NCI-H1092 (cell line): ENCODE measurements at regions not wholly inside any gene's neighbourhood (a gene's known extent, or its start where the extent isn't known, plus 50 kb on each side); places are given as distances from the start of the nearest gene placed in this dataset.
A peak's percentile ranks its signal among the peaks of the same experiment; 100 is the strongest.
"Not testable (repeated sequence)": the region's sequence is repeated elsewhere in the genome, so short reads cannot be mapped to it uniquely, and the experiment has no call there.

ENCODE experiments used
- DNase-seq: peaks from one replicate; lab custom pipeline; 2025; lab: John Stamatoyannopoulos, UW

DNA sequence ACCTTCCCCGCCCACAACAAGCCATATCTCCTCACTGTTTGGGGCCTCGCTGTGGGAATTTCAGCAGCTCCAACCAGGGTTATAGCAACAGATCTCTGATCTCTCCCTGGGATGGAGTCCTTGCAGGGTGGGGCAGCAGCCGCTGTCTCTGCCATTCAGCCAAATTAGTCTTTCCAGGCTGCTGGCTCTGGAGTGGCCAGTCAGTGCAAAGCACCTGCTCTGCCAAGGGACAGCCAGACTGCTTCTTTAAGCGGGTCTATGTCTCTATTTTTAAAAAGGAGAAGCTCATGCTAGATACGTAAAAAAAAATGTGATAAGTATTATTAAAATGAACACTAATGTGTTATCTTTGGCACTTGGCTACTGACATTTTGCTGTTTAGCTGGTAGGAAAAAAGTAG is 380.2 kb downstream of the CDH10 start:
- no peak for DNase-seq

DNA sequence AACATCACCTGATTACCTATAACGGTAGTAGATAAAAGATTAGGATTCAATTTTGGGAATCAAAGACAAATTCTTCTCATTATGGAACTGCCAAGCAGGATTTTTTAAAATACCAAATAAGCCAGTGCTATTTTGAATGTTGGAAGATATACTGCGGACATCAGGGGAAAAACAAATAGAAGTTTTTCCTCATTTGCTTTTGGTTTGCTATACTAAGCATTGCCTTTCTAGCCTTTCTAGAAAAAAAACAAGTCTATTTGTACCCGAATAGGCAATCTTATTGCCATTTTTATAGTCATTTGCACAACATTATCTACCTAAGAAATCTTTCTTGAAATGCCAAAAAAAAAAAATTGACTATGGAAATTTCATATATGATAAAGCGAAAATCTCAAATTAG is 379.5 kb downstream of the CDH10 start:
- no peak for DNase-seq

DNA sequence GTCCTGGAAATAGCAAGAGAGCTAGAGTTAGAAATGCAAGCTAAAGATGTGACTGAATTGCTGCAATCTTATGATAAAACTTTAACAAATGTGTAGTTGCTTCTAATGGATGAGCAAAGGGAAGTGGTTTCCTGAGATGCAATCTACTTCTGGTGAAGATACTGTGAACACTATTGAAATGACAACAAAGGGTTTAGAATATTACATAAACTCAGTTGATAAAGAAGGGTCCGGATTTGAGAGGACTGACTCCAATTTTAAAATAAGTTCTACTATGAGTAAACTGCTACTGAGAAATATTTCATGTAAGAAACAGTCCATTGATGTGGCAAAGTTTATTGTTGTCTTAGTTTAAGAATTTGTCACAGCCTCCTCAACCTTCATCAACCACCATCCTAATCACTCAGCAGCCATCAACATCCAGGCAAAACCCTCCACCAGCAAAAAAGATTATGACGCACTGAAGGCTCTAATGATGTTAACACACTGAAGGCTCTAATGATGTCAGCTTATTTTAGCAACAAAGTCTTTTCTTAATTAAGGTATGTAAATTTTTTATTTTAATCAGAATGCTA is 376.2 kb downstream of the CDH10 start:
- DNase-seq = no peak

DNA sequence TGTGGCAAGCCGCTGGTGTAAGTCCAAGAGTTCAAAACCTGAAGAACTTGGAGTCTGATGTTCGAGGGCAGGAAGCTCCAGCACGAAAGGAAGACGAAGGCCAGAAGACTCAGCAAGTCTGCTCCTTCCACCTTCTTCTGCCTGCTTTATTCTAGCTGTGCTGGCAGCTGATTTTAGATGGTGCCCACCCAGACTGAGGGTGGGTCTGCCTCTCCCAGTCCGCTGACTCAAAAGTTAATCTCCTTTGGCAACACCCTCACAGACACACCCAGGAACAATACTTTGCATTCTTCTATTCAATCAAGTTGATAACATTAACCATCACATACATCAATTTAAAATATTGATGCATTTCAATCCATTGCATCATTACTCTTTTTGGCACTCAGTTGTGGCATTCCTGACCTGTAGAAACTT is 373.1 kb downstream of the CDH10 start:
- DNase-seq = not testable (repeated sequence)

DNA sequence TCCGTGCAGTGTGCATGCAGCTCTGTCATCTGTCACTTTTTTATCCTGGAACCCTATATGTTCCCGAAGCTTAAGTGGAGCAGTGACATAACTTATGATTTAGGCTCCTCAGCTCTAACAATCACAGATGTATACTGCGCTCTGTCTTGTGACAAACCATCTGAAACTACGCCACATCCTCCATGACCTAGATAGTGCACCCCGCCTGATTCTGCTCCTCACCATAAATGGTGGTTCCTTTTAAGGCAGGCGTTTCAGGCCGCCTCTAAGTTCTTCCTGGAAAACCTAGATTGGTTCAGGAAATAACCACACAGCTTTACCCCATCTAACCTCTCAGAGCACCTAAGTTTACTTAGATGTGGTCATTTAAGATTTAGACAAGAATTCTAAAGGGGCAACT is 372.0 kb downstream of the CDH10 start:
- no peak for DNase-seq

DNA sequence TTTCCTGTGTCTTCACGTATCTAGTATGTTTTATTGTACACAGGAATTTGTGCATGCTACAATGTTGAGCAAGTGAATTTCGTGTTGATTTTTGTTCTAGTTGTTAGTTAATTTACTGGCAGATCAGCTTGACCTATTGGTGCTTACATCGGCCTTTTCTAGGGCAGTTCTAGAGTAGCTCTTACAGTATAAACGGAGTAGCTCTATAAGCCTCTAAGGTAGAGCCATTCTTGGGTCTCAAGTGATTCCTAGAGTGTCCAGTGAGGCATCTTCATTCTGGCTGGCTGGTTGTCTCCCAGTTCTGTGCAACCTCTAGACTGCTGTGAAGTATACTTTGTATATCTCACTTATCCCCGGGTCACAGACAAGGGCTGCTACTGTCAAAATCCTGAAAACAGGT is 364.6 kb downstream of the CDH10 start:
- DNase-seq = no peak

DNA sequence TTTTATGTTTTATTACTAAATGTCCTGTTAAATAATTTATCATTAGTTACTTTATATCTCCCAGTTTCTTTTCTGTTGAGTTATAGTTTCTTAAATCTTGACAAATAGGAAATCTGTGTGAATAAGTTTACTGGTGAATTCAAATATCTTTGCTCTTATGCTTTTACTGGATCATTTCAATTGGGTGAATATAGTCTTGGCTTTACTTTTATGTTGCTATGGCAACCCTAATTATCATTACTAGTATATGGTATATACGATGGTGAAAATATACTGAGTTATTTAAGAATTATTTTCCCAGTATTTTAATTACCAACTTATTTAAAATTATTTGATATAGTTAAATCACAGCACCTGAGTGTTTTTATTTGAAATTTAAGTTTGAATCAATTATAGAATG is 363.0 kb downstream of the CDH10 start:
- DNase-seq = no peak

DNA sequence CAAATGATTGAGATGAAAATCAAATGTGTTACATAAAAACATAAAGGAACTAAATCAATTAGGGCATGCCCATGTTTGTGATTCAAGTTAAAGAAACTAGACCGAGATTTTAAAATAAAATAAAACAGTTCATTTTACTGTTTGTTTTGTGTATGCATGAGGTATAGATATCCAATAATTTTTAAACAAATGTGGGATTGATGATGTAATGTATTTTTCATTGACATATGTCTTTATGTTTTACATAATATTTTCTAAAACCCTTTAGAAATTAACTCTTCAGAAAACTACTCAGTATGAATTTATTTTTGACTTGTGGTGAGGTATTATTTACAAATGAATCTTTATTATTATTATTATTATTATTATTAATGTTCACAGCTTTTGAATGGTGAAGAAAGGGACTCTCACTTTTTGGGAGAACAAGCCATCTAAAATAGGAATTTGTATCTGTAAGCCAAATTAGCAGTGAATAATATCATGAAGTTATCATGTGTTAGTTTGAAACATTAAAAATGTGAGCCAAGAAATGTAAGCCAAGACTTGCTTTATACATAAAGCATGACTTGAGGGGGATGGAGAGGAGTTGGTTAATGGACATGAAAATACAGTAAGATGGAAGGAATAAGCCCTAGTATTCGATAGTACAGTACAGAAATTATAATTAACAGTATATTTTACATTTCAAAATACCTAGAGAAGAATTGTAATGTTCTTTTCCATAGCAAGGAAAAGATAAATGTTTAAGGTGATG is 355.0 kb downstream of the CDH10 start:
- DNase-seq = no peak

DNA sequence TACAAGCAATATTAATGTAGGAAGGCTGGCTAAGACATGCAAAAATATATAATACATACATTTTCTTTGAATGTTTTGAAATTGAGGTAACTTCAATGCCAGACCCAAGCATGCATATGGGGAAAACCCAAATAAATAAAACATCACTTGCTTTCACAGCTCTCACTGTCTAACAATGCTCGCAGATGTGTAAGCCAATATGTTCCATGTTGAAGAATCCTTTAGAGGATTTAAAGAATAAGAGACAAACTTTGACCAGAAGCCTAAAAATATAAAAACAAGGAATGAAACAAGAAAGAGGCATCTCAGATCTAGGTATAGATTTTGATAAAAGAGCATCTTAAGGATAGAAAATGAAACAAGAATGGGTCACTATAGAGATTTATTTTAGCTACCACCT is 354.2 kb downstream of the CDH10 start:
- DNase-seq = no peak

DNA sequence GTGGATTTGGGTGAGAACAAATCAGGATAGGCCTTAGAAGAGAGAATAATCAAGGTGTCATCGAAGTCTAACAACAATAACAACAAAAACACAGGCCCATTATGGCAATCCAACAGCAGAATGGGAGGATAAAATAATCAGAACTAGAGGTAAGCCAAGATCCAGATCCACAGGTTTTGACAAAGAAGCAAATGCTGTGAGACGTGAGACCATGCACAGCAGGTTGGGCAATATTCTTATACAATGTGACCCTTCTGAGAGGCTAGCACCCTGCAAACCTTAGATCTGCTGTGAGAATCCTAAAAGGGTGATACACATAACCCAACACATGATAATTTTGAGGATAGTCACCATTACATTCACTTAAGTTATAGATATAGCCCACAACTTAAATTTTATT is 352.9 kb downstream of the CDH10 start:
- no peak for DNase-seq

DNA sequence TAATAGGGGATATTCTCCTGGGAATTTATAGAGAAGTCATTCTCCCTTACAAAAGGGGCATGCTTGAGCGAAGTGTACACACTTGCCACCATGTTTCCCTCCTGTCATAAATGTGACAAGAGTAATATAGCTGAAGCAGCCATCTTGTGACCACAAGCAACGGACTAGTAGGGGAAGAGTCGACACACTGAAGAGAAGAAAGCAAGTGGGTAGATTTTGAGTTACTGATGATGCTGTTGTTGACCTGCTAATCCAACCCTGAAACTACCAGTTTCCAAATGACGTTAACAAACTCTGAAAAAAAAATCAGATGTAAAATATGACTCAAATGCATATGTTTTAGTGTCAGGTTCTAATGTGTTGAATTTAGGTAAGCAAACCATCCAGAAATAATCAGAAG is 350.4 kb downstream of the CDH10 start:
- DNase-seq = no peak

DNA sequence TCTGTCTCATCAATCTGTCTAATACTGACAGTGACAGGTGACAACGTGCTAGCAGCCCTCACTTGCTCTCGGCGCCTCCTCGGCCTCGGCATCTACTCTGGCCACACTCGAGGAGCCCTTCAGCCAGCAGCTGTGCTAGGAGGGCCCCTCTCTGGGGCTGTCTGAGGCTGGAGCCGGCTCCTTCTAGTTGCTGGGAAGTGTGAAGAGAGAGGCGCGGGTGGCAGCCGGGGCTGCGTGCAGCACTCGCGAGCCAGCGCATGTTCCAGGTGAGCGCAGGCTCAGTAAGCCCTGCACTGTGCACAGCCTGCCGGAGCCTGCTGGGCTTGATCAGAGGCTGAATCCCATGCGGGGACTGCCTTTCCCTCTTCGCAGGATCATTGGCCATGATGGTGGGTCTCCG is 330.7 kb downstream of the CDH10 start:
- no peak for DNase-seq

DNA sequence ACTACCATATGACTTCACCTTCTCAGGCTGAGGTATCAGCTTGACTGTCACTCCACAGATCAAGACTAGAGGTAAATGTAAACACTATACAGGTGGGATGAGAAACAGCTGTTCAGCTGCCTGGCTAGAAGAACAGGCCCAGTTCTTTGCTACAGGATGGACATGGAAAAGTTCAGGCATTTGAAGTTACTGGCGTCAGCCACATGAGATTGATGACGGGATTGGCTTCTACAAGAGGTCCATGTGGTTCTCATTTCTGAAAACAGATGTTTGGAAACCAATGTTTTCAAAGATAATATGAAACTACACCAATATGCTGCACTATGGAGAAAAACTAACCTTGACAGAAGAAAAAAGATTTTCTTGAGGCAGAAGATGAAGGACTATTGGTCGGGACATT is 324.1 kb downstream of the CDH10 start:
- no peak for DNase-seq

DNA sequence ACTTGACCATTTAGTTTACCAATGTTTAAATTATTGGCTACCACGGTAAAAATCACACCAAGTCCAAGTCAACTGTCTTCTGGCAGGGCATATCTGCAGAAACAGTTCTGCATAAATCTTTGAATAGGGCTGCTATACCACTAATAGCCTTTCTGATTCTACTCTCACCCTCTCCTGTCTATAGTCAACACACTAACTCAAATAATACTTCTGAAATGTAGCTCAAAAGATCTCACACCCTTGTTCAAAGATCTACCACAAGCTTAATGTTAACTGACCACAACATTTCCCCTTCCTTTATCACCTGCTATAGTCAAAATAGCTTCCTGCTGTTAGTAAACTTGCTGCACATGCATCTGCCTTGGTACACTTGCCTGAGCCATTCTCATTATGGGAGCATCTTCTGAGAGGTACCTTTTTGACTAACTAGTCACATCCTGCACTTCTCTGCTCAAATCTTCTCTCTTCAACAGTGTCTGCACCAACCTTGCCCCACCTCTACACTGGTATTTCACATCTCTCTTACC is 319.4 kb downstream of the CDH10 start:
- no peak for DNase-seq

DNA sequence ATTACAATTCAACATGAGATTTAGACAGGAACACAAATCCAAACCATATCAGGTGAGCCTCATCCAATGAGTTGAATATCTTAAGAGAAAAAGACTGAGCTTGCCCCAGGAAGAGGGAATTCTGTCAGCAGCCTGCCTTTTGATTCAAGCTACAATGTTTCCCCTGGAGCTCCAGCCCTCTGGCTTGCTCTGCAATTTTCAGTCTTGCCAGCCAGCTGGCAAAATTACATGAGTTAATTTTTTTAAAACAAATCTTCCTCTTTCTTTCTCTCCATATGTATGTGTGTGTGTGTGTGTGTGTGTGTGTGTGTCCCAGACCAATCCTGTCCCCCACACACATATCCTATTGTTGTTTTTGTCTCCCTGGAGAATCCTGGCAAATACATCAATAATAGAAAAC is 313.2 kb downstream of the CDH10 start:
- no peak for DNase-seq

DNA sequence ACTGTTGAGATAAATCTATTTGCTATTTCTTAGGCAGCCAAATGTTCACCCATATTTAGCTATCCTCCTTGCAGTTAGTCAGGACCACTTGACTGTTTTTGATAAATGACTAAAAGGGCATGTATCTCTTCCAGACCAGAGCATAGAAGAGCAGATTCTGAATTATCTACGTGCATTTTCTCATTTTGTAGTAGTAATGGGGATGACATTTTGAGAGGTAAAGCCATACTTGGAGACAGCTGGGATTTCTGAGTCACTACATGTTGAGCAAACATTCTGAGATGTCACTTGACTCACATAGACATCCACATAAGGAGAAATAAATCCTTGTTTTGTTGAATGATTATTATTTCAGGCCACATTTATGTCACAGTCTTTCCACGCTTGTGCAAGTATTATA is 297.6 kb downstream of the CDH10 start:
- DNase-seq = no peak

DNA sequence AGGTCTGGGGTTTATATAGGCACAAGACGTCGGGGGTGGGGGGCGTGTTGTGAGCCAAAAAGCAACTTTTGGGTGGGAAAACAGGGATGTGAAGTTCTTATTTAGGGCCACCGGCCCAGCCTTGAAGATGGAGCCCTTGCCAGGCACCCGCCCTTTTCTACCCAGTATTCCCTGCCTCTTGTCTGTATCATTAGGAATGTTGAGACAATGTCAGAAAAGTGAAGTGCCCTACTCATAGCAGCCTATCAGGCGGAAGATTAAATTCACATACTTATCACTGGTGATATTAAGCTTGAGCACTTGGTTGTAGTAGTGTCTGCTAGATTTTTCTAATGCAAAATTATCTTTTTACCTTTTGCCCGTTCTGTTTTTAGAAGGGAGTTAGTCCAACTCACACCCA is 293.5 kb downstream of the CDH10 start:
- no peak for DNase-seq

DNA sequence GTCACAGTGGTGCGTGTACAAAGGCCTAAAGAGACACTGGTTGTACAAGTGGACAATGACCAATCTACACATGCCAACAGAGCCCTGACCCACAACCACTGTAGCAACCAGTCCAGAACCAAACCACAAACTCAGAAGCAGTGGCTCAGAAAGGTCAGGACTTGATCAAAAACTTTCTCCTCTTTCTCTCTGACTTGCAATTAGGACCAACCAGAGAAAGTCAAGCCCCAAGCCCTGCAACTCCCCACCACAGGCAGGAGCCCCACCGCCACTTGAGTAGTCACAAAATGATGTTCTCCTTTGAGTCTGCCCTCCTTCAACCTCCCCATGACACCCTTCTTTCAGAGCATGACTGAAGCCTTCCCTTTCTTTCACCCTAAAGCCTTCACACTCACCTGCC is 291.8 kb downstream of the CDH10 start:
- DNase-seq = no peak

DNA sequence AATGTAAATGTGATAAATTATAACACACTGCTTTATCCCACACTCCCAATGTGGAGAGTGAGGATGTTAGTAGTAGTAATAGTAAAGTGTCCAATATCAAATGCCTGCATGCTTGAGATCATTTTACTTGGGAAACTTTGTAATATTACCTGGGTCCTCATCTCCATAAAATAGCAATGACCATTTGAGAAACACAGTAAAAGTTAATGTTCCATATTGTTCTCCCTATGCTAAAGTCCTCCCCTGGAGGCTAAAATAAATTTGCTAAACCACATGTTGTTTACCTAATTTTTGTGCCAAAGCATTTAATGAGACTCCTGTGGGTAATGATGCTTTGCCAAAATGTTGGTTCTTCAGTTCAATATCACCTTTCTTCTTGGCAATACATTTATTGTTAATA is 291.2 kb downstream of the CDH10 start:
- DNase-seq = no peak

DNA sequence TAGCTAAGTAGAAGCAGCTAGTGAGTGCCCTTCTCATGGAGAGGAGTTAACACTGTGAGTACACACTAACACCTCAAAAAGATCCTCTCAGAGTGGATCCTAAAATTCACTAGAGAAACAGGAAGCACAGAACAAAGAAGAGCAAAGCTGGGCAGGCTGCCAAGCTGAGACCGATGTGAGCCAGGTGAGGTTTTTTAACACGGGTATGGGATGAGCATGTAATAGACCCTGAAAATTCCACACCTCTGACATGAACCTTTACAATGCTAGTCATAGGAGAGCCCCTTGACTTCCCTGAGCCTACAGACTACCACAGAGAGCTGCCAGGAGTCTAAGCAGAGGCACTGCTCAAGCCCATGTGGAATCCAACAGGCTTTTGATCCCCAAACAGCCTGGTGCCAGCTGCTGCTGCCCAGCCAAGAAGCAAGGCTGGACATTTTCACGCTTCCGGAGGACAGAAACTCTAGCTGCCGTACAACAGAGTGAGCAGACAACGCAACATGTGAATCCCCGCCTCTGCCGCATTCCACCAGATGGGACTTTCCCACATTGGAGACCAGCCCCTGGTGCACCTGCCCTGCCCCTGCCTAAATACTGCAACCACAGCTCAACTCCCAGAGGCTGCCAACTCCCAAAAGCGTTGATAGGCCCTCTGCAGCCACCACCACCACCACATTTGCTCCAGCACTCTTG is 280.8 kb downstream of the CDH10 start:
- no peak for DNase-seq

DNA sequence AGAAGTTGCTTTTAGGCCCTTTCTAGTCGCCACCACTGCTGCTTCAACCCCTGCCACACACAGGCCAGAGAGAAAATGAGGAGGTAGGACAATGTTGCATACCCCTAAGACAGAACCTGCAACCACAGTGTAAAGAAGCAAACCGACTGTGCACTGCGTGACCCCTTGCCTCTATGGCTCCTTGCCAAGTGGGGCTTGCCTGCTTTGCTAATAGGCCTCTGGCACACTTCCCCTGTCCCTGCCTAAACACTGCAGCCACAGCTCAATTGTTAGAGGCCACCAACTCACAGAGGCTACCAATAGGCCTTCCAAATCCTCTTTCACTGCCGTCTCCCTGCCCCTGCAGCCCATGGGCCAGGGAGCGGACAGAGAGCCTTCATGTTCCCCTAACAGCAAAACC is 280.1 kb downstream of the CDH10 start:
- peak; percentile 29 for DNase-seq

DNA sequence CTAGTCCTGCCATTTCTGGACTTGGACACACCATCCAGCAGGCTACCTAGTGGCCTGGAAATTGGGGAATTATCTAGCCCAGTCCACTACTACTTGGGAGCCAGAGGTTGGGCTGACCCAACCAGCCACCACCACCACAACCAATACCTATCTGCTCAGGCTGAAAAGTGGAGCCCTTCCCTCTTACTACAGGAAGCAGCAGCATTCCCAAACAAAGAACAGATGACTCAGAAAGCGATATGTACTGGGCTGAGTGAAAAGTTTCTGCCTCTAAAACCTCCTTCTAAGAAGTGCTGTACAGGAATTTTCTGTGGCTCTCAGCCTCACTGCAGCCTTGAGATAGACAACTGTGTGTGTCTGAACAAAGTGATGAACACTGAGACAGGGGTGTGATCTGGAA is 279.4 kb downstream of the CDH10 start:
- DNase-seq = no peak

DNA sequence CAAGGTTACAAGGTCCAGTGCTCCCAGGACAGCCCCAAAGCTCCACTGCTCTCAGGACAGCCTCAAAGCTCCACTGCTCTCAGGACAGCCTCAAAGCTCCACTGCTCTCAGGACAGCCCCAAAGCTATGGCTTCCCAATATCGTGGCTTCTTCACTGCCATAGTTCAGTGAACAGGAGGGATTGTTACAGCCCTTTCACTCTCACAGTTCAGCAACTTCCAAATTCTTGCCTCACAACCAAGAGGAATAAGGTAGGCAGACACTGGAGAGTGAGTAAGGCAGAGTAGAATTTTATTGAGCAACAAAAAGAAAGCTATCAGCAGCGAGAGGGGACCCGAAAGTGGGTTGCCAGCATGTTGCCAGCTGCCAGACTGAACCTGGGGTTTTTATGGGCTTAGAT is 277.6 kb downstream of the CDH10 start:
- no peak for DNase-seq
